D721Med (cell line): ENCODE measurements at regions not wholly inside any gene's neighbourhood (a gene's known extent, or its start where the extent isn't known, plus 50 kb on each side); places are given as distances from the start of the nearest gene placed in this dataset.

Experiments
- DNase-seq: peaks from one replicate; pipeline ENCODE4 v3.0.0; 2011; ENCODE audit warnings: low spot score; ENCODE audit not compliant: insufficient read length
- FAIRE-seq: peaks from 2 replicates; lab custom pipeline; 2011; peaks lifted over from hg19 to GRCh38; lab: Jason Lieb, UNC
- TF ChIP-seq, protein P1 (sequence below): IDR thresholded peaks from 2 replicates; pipeline ENCODE4 v1.5.1; 2012; ENCODE audit warnings: mild to moderate bottlenecking, control low read depth; ENCODE audit not compliant: insufficient read depth; ENCODE audit errors: missing control alignments

DNA sequence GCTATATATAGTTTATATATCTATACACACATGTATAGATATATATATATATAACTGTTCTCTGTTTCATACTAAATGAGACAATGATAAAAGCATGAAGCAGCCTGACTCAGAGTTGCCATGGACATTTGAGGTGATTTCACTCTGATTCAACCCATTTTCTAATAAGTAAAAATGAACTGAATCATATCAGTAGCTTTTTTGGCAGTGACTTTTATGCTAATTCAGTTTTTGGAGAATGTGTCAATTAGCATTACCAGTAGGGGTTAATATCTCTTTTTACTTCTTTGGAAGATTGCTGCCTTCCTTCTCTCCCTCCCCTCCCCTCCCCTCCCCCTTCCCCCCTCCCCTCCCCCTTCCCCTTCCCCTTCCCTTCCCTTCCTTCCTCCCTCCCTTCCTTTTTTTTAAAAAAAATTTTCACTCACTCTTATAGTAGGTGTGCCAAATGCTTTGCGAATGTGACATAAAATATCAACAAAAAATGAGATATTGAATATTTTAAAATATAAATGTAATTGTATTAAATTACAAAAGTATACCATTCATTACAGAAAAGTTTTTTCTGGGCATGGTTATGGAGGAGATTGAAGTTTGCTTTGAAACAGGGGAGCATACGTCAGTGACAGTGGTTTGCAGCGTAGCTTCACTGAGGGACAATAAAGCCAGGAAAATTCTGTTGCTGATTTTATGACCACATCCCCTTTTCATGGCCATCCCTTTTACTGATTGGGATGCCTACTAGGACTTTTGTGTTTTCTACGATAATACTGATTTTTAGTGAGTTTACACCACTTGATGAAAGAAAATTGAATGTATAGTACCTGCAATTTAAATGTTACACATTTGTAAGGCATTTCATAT lies 64.0 kb upstream of the KLF6 start:
- FAIRE-seq (no peak), DNase-seq (no peak)
- TF ChIP-seq, protein P1, sequence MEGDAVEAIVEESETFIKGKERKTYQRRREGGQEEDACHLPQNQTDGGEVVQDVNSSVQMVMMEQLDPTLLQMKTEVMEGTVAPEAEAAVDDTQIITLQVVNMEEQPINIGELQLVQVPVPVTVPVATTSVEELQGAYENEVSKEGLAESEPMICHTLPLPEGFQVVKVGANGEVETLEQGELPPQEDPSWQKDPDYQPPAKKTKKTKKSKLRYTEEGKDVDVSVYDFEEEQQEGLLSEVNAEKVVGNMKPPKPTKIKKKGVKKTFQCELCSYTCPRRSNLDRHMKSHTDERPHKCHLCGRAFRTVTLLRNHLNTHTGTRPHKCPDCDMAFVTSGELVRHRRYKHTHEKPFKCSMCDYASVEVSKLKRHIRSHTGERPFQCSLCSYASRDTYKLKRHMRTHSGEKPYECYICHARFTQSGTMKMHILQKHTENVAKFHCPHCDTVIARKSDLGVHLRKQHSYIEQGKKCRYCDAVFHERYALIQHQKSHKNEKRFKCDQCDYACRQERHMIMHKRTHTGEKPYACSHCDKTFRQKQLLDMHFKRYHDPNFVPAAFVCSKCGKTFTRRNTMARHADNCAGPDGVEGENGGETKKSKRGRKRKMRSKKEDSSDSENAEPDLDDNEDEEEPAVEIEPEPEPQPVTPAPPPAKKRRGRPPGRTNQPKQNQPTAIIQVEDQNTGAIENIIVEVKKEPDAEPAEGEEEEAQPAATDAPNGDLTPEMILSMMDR = no peak

DNA sequence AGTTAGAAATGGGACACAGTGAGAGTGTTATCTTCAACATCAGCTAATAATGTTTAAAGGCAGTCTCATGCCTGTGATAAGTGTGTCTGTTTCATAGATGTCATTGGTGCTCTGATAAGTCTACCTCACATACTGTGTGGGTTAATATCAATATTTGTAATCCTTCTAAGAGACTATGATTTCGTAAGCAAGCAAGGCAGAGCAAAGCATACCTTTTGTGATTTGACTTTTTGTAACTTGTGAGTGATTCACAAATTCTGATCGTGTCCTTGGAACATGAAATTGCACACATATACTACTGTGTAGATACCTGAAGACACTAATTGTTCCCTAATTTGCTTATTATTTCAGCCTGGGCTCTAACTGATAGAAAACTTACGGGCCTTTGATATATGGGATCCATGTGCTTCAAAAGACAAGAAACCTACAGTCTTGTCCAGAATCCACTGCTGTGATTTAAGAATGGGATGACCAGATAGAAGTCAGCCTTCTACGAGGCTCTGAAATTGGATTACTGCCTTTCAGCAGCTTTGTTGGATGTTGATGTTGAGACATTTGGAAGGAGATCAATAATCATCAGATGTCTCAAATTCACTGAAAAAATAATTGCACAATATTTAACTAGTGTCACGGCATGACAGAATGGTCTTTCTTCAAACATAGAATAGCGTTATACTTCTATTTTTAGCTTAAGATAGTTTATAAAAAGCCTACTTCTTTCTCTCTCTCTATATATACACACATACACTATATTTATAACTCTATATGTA lies 63.2 kb upstream of the KLF6 start:
- no peak for FAIRE-seq
- TF ChIP-seq, protein P1 = no peak

DNA sequence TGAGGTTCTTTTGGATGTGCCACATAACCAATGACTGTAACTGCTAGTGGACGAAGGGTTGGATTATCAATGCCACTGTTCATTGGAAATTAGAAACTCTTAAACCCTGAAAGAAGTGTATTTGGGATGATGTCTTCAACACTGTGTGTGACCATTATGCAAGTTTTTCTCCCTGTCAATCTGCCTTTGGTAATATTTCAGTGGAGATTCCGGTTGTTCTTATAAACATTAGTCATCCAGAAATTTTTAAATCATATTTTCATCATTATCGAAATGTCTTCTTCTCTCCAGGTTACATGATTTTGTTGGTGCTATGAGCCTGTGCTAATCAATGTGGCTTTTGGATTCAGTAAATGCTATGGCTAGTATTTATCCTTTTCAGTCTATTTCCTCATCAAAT lies 61.7 kb upstream of the KLF6 start:
- FAIRE-seq (no peak), DNase-seq (no peak)
- TF ChIP-seq, protein P1 = no peak

More for the DNA sequence above, 63.2 kb upstream of the KLF6 start:
- DNase-seq = no peak

DNA sequence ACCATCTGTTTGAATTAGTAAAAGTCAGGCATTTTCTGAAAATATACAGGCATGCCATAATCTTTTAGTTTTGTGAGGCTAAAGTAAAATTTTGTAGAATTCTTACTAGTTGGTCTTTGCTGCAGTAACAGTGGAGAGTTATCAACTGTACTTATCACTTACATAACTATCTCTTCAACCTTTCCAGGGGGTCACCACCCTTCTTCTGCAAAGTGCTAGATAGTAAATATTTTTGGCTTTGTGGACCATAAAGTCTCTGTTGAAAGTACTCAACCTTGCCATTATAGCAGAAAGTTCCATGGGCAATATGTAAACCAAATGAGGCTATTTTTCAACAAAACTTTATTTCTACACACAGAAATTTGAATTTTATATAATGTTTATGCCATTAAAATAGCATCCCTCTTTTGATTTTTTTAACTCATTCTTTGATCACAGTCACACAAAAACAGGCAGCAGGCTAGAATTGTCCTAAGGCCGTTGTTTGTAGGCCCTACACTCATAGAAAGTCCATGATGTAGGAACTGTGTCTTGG lies 59.5 kb upstream of the KLF6 start:
- no peak for FAIRE-seq
- TF ChIP-seq, protein P1 = no peak
- DNase-seq = no peak

DNA sequence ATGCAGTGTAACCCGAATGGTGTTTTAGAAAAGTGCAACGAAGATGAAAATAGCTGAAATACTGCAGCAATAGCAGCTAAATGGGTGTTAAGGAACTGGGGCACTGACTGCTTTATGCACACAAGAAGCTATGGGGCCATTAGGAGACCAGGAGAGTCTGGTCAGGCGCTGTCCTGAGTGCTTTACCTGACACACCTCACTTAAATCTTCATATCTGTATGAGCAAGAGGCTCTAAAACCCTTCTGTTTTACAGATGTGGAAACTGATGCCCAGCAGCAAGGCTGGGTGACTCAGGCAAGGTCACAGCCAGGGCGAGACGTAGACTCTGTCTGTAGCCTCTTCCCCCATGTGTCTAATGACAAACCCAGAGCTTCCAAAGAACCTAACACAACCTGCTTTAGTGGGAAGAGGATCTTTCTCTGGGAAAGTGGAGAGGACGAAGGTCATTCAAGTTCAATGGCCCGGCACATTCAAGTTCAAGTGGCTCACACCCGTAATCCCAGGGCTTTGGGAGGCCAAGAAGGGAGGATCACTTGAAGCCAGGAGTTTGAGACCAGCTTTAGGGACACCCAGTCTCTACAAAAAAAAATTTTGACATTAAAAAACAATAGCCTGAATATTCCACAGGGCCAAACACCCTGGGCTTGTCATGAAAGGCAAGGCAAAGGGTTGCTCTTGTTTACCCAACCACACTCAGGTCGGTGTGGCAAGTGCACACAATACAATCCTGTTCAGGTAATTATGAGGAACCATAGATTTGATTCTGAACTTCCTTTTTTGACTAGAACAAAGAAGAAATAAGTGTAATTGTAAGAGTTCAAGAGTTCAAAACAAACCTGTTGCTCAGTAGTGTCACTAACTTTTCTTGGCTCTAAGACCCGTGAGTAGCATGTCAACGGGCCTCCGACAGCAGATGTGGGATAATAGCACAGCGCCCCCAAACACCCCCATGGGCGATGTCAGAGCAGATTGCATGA lies 53.7 kb upstream of the KLF6 start:
- FAIRE-seq (no peak), DNase-seq (no peak)
- TF ChIP-seq, protein P1 = no peak

DNA sequence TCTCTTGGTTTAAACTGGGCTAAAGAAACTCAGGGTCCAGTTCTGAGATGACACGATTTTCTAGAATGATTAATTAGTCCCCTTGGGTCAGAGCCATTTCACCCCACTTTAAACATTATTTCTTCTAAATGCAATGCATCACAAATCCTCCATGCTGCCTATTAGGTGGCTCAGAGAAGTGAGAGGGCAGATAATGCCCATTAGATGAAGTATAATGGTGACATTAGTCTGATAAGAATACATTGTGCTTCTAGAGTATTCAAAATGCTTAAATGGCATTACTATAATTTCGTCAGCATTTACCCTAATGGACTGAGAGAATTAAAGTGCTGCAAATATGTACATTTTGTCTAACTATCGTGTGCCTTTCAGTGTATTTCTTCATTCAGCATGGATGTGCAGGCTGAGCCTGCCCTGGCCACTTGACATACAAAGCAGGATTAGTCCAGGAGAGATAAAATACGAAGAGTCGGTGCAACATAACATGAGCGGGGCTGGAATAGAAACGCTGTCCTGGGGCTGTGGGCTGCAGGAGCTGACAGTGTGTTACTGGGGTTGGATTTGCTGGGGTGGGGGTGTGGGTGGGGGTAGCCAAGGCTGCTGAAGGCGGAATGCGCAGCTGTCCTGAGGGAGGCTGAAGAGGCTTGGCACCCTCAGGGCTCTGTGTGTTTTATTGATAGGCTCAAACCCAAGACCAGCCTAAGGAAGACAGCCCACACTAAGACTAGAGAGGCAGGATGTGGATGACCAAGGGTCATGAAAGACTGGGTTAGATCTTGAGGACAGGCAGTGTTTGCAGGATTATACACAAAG lies 52.8 kb upstream of the KLF6 start:
- no peak for FAIRE-seq

More for the DNA sequence above, 52.8 kb upstream of the KLF6 start:
- TF ChIP-seq, protein P1 = no peak
- no peak for DNase-seq
